Activated CD8-positive, alpha-beta memory T cell treated with anti-CD3 and anti-CD28 coated beads, Interleukin-2, amount 10 ng/mL, durations not matched to agents 7 days and 5 days (primary cell): ENCODE measurements at regions not wholly inside any gene's neighbourhood (a gene's known extent, or its start where the extent isn't known, plus 50 kb on each side); places are given as distances from the start of the nearest gene placed in this dataset.
"Not testable (repeated sequence)": the region's sequence is repeated elsewhere in the genome, so short reads cannot be mapped to it uniquely, and the experiment has no call there.

Experiments
- ATAC-seq: fragments of 150-1000 bp; cut with Tn5 transposase; one replicate; pipeline ENCODE4 v1.10.0; 2021; ENCODE audit warnings: moderate library complexity
- CTCF ChIA-PET: fragments of 350-600 bp; sonication (Branson Sonifier 250); formaldehyde crosslinking; loops from one replicate; lab custom pipeline; 2021; ENCODE audit warnings: antibody characterized with exemption; lab: Charles Lee
- DNase-seq: peaks from one replicate; pipeline ENCODE4 v3.0.0-alpha.2; 2020
- H3K27ac Mint-ChIP-seq: one replicate; pipeline ENCODE4 v1.8.0; 2021; ENCODE audit warnings: mild to moderate bottlenecking, mixed read lengths
- H3K27me3 Mint-ChIP-seq: one replicate; pipeline ENCODE4 v1.8.0; 2021; ENCODE audit warnings: mixed read lengths
- H3K36me3 Mint-ChIP-seq: one replicate; pipeline ENCODE4 v1.8.0; 2021; ENCODE audit warnings: mild to moderate bottlenecking, mixed read lengths
- H3K4me1 Mint-ChIP-seq: one replicate; pipeline ENCODE4 v1.8.0; 2021; ENCODE audit warnings: mixed read lengths
- H3K4me3 Mint-ChIP-seq: one replicate; pipeline ENCODE4 v1.8.0; 2021; ENCODE audit warnings: mild to moderate bottlenecking, moderate library complexity, mixed read lengths
- H3K9me3 Mint-ChIP-seq: one replicate; pipeline ENCODE4 v1.8.0; 2022; ENCODE audit warnings: low read depth, mixed read lengths

DNA sequence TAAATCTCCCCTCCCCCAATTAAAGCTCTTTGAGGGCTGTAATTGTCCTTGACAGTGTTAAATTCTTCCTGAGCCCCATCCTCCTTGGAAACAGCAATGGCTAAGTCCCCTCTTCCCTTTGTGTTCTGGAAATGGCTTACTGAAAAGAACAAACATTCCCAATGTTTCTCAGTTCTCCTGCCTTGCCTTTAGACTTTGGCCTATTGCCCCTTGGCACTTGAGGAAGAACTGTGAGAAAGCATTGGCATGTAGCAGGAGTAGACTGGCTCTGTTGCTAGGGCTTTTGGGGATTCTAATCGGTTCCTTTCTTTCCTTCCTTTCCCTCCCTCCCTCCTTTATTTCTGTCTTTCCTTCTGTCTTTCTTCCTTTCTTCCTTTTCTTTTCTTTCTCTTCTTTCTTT is 463.3 kb upstream of the PODXL start:
- H3K27ac Mint-ChIP-seq = no peak overlapping the region
- no peak for DNase-seq

DNA sequence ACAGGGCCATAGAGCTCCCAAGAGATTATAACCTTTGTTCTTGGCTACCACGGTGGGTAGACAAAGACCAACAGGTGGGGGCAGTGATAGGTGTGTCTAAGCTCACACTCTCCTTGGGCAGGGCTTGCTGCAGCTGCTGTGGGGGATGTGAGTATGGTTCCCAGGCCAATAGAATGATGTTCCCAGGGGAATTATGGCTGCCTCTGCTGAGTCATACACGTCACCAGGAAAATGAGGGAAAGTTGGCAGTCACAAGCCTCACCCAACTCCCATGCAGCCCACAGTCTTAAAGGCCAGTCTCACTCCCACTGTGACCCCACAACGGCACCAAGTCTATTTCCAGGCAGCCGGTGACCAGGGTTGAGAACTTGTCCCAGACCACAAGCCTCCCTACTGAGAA is 453.4 kb upstream of the PODXL start:
- no peaks in the 10 kb centered on the region for H3K27me3 Mint-ChIP-seq

More for the DNA sequence above, 463.3 kb upstream of the PODXL start:
- CTCF ChIA-PET = no interaction called here
- H3K27me3 Mint-ChIP-seq = no peaks in the 10 kb centered on the region
- ATAC-seq = no peak
- H3K4me1 Mint-ChIP-seq = no peaks in the 10 kb centered on the region
- H3K4me3 Mint-ChIP-seq = no peak overlapping the region
- H3K36me3 Mint-ChIP-seq = no peaks in the 10 kb centered on the region
- H3K9me3 Mint-ChIP-seq = peaks cover 2% of the 10 kb centered on the region

DNA sequence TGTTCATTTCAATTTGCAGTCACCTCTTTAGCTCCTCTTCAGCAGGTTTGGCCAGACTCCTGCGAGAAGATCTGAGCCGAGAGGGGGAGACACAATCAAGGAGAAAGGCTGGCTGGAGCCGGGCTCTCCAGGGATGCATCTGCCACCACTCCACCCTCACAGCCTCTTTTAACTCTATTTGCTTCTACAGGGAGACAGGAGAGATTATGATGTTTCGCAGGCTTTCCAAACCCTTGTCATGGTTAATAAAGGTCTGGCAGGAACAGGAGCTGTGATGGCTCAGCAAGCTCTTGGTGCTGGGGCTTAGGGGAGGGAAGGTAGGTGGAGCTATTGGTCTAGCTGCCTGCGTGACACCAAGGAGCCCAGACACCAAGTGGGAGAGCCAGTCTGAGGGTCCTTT is 448.1 kb upstream of the PODXL start:
- H3K27ac Mint-ChIP-seq = no peak overlapping the region
- H3K36me3 Mint-ChIP-seq = no peaks in the 10 kb centered on the region
- H3K9me3 Mint-ChIP-seq = no peaks in the 10 kb centered on the region
- DNase-seq (no peak), ATAC-seq (no peak)
- H3K27me3 Mint-ChIP-seq = no peaks in the 10 kb centered on the region
- no peak overlapping the region for H3K4me3 Mint-ChIP-seq
- no peaks in the 10 kb centered on the region for H3K4me1 Mint-ChIP-seq
- CTCF ChIA-PET = no interaction called here

More for the DNA sequence above, 453.4 kb upstream of the PODXL start:
- H3K9me3 Mint-ChIP-seq = no peaks in the 10 kb centered on the region
- CTCF ChIA-PET = interaction anchor here (1.6 kb wide), 1 partner anchor 571 kb away, joined by 3 read pairs; no protein-coding TSS in a partner anchor
- DNase-seq (no peak), ATAC-seq (no peak)
- no peaks in the 10 kb centered on the region for H3K36me3 Mint-ChIP-seq
- no peaks in the 10 kb centered on the region for H3K4me1 Mint-ChIP-seq
- no peak overlapping the region for H3K27ac Mint-ChIP-seq
- no peak overlapping the region for H3K4me3 Mint-ChIP-seq

DNA sequence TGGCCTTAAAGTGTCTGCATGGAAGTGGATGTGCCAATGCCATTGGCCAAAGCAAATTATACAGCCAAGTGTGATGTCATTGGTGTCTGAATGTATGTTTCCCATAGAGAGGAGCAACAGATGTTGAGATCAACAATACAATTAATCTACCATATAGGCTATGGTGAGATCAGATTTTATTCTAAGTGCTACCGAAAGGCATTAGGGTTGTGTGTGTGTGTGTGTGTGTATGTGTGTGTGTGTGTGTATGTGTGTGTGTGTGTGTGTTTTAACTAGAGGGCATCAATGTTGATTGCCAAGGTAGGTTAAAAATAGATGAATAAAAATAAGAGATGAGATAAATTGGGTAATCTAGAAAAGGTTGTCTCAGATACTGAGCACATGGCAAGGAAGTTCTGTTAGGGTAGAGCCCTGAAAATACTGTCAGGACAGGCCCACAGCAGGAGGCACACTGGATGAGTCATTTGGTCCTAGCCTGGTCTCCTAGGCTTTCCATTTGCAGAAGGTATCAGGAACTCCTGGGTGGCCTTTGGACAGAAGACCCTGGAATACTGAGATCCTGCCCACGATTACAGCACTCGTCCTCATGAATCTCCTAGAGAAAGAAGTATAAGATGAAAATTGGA is 446.0 kb upstream of the PODXL start:
- no peak overlapping the region for H3K4me3 Mint-ChIP-seq
- CTCF ChIA-PET = no interaction called here
- no peaks in the 10 kb centered on the region for H3K4me1 Mint-ChIP-seq
- no peak for DNase-seq
- no peak for ATAC-seq
- H3K27me3 Mint-ChIP-seq = no peaks in the 10 kb centered on the region
- H3K36me3 Mint-ChIP-seq = no peaks in the 10 kb centered on the region
- H3K27ac Mint-ChIP-seq = no peak overlapping the region
- no peaks in the 10 kb centered on the region for H3K9me3 Mint-ChIP-seq

DNA sequence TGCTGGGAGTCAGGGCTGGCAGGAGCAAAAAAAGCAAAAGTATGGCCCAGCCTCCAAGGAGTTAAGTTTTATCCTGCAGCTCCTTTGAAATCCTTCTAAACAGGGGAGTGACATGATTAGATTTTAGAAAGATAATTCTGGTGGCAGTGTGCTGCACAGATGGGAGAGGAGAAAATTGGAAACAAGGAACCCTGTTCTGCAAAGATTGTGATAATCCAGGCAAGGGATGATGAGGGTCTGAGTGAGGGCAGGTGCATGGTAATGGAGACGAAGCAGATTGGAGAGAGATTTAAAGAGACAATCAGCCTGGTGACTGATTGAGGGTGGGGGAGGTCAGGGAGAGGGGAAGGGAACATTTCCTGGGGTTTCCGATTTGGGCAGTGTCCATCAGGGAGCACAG is 444.7 kb upstream of the PODXL start:
- no peaks in the 10 kb centered on the region for H3K4me1 Mint-ChIP-seq
- ATAC-seq = no peak
- no peaks in the 10 kb centered on the region for H3K27me3 Mint-ChIP-seq
- no peak overlapping the region for H3K4me3 Mint-ChIP-seq
- H3K36me3 Mint-ChIP-seq = no peaks in the 10 kb centered on the region
- no peak overlapping the region for H3K27ac Mint-ChIP-seq
- H3K9me3 Mint-ChIP-seq = no peaks in the 10 kb centered on the region
- CTCF ChIA-PET = no interaction called here
- no peak for DNase-seq

DNA sequence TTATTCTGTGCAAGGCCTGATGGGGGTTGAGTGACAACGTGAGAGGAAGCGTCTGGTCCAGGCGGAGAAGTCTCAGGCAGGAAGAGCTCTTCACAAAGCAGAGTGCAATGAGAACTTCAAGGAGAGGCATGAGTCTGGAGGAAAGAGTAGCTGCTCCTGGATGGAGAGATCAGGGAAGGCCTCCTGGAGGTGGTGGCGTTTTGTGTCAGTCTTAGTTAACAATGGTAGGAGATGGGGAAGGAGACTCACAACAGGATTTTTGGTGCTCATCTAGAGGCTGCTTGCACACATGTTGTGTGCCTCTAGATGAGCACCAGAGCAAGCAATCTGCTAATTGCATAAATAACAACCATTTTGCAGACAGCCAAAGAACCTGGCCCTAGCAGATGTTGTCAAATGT is 442.8 kb upstream of the PODXL start:
- no peaks in the 10 kb centered on the region for H3K27me3 Mint-ChIP-seq
- CTCF ChIA-PET = no interaction called here
- DNase-seq (no peak), ATAC-seq (no peak)
- H3K36me3 Mint-ChIP-seq = no peaks in the 10 kb centered on the region
- H3K27ac Mint-ChIP-seq = no peak overlapping the region
- H3K4me1 Mint-ChIP-seq = no peaks in the 10 kb centered on the region
- H3K4me3 Mint-ChIP-seq = no peak overlapping the region
- no peaks in the 10 kb centered on the region for H3K9me3 Mint-ChIP-seq

DNA sequence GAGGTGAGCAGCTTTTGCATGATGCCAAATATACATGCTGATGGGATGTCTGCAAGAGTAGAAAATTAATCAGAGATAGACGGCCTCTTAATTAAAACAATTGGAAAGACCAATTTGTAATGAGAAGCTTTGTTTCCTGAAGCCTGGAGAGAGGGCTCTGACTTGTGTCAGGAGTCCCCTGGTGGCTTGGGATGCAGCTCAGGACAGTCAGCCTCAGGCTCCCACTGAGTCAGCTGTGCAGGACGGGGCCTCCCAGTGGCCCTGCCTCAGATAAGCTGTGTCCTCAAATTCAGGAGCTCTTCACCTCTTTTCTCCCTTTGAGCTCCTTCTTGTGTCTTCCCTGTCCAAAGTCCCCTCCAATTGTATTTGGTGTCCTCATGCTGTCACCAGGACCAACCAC is 438.9 kb upstream of the PODXL start:
- CTCF ChIA-PET = no interaction called here
- H3K27ac Mint-ChIP-seq = no peak overlapping the region
- H3K4me1 Mint-ChIP-seq = no peaks in the 10 kb centered on the region
- DNase-seq = no peak
- H3K4me3 Mint-ChIP-seq = no peak overlapping the region
- no peaks in the 10 kb centered on the region for H3K27me3 Mint-ChIP-seq
- H3K9me3 Mint-ChIP-seq = no peaks in the 10 kb centered on the region
- no peaks in the 10 kb centered on the region for H3K36me3 Mint-ChIP-seq
- no peak for ATAC-seq

DNA sequence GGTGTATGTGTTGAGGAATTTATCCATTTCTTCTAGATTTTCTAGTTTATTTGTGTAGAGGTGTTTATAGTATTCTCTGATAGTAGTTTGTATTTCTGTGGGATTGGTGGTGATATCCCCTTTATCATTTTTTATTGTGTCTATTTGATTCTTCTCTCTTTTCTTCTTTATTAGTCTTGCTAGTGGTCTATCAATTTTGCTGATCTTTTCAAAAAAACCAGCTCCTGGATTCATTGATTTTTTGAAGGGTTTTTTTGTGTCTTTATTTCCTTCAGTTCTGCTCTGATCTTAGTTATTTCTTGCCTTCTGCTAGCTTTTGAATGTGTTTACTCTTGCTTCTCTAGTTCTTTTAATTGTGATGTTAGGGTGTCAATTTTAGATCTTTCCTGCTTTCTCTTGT is 424.6 kb upstream of the PODXL start:
- H3K36me3 Mint-ChIP-seq, ATAC-seq, DNase-seq, H3K4me1 Mint-ChIP-seq, H3K27ac Mint-ChIP-seq, CTCF ChIA-PET, H3K4me3 Mint-ChIP-seq, H3K27me3 Mint-ChIP-seq, H3K9me3 Mint-ChIP-seq: not testable (repeated sequence)

DNA sequence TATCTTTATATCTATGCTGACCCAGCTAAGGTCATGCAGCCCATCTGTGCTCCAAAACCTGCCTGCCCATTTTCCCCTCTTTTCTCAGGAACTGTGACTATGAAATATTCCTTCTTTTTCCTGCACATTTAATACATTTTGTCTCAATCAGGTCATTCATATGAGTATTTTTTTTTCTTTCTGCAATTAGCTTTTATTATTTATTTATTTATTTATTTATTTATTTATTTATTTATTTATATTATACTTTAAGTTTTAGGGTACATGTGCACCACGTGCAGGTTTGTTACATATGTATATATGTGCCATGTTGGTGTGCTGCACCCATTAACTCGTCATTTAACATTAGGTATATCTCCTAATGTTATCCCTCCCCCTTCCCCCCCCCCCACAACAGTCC is 421.7 kb upstream of the PODXL start:
- ATAC-seq = not testable (repeated sequence)

DNA sequence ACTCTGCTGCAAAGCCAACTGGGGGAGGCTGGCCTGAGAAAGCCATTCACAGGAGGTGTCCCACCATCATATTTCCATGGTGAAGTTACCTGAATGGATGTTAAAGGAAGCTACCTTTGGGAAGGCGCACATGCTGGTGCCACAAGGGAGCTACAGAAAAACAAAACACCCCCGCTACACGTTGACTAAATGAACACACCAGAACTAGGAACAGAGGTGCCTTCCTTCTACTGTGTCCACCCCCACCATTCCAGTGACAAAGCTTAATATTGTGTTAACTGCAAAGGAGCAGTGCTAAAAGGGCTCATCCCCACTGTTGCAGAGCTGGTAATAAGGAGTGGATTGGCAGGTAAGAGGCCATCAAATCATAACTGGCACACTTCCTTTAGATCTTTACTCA is 420.0 kb upstream of the PODXL start:
- CTCF ChIA-PET = no interaction called here
- H3K9me3 Mint-ChIP-seq = no peaks in the 10 kb centered on the region
- H3K27me3 Mint-ChIP-seq = peaks cover 2% of the 10 kb centered on the region
- DNase-seq (no peak), ATAC-seq (no peak)
- no peaks in the 10 kb centered on the region for H3K36me3 Mint-ChIP-seq
- no peak overlapping the region for H3K27ac Mint-ChIP-seq
- no peak overlapping the region for H3K4me3 Mint-ChIP-seq
- no peaks in the 10 kb centered on the region for H3K4me1 Mint-ChIP-seq

More for the DNA sequence above, 421.7 kb upstream of the PODXL start:
- H3K36me3 Mint-ChIP-seq, H3K27ac Mint-ChIP-seq, H3K4me1 Mint-ChIP-seq, CTCF ChIA-PET, H3K27me3 Mint-ChIP-seq, DNase-seq, H3K4me3 Mint-ChIP-seq, H3K9me3 Mint-ChIP-seq: not testable (repeated sequence)

DNA sequence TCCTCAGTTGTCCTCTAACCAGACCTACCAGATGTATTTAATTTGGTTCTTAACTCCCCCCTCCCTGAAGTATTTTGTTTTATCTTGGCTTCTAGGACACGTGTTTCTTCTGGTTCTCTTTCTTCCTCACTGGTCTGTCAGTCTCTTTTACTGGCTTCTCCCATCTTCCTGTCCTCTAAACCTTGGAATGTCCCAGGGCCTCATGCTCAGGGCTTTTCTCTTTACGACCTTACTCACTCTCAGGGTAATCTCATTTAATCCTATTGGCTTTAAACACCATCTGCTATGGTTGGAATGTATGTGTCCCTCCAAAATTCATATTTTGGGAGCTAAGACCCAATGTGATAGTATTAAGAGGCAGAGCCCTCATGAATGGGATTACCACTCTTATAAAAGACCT is 418.2 kb upstream of the PODXL start:
- Mint-ChIP-seq H3K27me3 (peaks cover 4% of the 10 kb centered on the region), H3K4me1 (no peaks in the 10 kb centered on the region), H3K27ac (no peak overlapping the region), H3K36me3 (no peaks in the 10 kb centered on the region), H3K4me3 (no peak overlapping the region), H3K9me3 (no peaks in the 10 kb centered on the region)
- CTCF ChIA-PET = no interaction called here
- no peak for DNase-seq
- no peak for ATAC-seq

DNA sequence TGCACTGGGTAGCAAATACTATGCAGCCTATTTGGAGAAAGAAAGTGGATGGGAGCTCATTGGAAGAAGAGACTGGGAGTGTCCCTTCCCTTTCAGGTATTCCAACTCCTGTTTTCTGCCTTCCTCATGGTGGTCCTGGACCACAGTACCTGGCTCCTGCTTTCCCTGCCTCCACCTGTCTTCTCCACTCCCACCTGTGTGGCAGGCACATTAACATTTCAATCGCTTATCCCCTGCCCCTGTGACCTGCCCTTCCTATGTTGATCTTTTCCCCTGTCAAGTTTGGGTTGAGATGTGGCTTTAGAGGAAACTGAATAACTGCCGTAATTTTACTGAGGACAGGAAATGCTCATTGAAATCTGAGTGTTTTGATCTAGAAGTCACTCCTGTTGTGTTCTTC is 415.8 kb upstream of the PODXL start:
- CTCF ChIA-PET = no interaction called here
- H3K27ac Mint-ChIP-seq = no peak overlapping the region

DNA sequence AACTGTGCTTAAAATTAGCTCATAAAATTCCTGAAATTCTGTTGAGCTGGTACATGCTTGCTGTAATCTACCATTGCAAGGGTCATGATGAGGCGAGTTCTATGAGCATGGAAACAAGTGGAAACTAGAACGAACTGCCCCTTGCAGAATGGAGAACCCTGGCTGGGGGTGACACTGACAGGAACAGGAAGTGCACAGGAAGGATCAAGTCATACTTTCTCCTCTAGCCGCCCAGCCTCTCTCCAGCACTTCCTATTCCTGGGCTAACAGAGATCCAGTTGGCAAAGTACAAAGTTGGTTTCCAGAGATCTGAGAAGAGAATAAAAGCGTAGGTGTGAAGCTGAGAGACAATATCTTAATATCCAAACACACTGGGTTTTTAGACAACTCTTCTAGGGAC is 414.2 kb upstream of the PODXL start:
- ATAC-seq (no peak), DNase-seq (no peak)
- H3K4me3 Mint-ChIP-seq = no peak overlapping the region
- H3K27ac Mint-ChIP-seq = no peak overlapping the region
- no peaks in the 10 kb centered on the region for H3K9me3 Mint-ChIP-seq
- CTCF ChIA-PET = no interaction called here
- peaks cover 12% of the 10 kb centered on the region for H3K27me3 Mint-ChIP-seq
- H3K36me3 Mint-ChIP-seq = no peaks in the 10 kb centered on the region
- no peaks in the 10 kb centered on the region for H3K4me1 Mint-ChIP-seq

More for the DNA sequence above, 415.8 kb upstream of the PODXL start:
- peaks cover 8% of the 10 kb centered on the region for H3K27me3 Mint-ChIP-seq
- H3K4me1 Mint-ChIP-seq = no peaks in the 10 kb centered on the region
- DNase-seq = no peak
- no peaks in the 10 kb centered on the region for H3K36me3 Mint-ChIP-seq
- H3K4me3 Mint-ChIP-seq = no peak overlapping the region
- no peak for ATAC-seq
- H3K9me3 Mint-ChIP-seq = no peaks in the 10 kb centered on the region

DNA sequence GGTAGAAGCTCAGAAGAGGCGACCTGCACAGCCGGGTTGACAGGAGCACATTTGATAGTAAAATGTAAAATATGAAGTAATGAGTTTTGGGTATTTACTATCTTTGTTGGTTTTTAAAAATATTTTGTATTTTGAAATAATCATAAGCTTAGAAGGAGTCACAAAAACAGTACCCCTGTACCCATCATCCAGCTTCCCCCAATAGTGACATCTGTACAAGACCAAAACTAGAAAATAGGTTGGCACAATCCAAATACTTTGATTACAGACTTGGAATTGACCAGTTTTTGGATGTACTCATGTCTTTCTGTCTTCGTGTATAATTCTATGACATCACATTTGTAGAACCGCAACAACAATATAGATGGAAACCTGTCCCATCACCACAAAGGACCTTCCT is 413.1 kb upstream of the PODXL start:
- H3K27me3 Mint-ChIP-seq = peaks cover 12% of the 10 kb centered on the region
- no peak for ATAC-seq
- H3K4me1 Mint-ChIP-seq = no peaks in the 10 kb centered on the region
- no peak overlapping the region for H3K4me3 Mint-ChIP-seq
- no peak for DNase-seq
- no peak overlapping the region for H3K27ac Mint-ChIP-seq
- no peaks in the 10 kb centered on the region for H3K9me3 Mint-ChIP-seq
- H3K36me3 Mint-ChIP-seq = no peaks in the 10 kb centered on the region
- CTCF ChIA-PET = no interaction called here
